Stimulated activated CD4-positive, alpha-beta T cell treated with anti-CD3 and anti-CD28 coated beads, TNF-alpha, amount 100 ng/mL, for 48 hours (primary cell): ENCODE measurements at regions not wholly inside any gene's neighbourhood (a gene's known extent, or its start where the extent isn't known, plus 50 kb on each side); places are given as distances from the start of the nearest gene placed in this dataset.
A peak's percentile ranks its signal among the peaks of the same experiment; 100 is the strongest.

Source experiments
- DNase-seq, 3 donors: peaks; one replicate each; pipeline ENCODE4 v3.0.0-alpha.2; 2020; ENCODE audit warnings: low read depth in 3 of 3

GRCh38 chr10:63708421-63708820 is 187.2 kb downstream of the REEP3 start:
- no peak for DNase-seq

DNA sequence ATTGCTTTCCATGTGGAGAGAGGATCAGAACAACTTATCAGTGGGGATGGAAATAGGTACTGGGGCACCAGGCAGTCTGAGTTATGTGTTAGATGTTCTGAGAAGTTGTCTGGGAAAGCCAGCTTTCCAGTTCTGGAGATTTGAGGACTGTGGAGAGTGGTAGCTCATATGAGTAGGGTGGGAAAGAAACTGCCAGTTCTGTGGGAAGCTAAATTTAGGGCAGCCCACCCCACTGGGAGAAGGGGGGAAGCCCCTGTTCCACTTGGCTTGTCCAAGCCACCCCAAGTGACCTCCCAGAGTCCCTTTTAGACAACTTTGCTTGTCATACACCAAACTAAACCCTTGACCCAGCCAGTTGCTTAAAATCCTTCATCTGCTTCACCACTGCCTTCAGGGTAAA is 189.5 kb downstream of the REEP3 start:
- no peak for DNase-seq

DNA sequence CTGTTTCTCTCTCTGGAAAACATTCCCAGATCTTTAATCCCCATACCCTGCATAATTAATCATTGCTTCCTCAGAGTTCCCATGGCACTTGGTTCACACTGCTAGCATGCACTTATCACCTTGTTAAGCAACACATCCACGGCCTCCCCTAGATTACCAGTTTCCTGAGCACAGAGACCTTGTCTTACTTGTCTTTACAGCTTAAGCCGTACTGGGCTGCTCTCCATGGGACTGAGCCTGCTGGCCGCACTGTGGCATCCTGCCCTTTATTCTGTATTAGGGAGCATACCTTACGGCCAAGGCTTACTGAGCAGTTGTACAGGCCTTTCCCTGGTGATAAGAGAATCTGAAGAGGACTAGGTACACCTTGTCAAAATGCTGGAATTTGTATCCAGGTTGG is 190.2 kb downstream of the REEP3 start:
- no peak for DNase-seq

GRCh38 chr10:63711867-63712716 is 190.9 kb downstream of the REEP3 start:
- DNase-seq: no peak

DNA sequence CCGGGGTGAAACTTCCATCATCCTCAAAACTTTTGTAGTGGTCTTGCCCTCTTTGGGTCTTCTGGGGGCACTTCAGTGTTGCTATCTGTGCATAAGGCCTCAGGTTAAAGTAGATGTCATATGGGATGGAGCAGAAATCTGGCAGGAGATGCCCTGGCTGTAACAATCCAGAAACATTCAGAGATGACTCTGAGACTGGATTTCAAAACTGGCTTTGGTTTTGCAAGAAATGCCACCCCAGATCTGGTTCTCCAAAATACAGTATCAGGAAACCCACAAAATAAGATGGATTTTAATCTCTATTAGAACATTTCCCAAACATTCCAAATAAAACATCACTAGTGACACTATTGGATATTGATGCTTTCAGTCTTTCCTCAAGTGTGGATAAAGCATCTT is 191.5 kb downstream of the REEP3 start:
- no peak for DNase-seq

GRCh38 chr10:63713191-63714144 is 192.3 kb downstream of the REEP3 start:
- DNase-seq: no peak

DNA sequence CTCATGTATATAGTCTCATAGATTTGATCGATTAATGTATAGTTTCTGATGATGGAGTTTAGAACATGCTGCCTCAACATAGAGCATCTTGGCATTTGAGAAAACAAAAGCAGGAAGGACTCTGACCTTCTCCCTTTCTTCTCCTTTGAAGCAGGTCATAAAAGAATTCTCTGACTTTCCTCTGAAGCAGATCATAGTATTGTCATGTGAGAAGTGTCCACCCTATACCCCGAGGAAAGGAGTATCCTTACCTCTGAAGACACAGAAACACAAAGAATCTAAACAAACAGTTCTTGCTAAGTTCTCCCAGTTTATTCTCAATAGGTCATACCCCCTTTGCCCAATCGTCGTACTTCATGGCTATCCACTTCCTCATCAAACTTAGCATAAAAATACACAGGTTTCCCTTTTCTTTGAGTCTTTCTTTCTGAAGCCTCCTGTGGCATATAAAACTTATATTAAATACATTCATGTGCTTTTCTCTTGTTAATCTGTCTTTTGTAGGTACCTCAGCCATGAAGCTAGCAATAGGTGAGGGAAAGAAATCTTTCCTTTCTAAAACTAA is 194.9 kb downstream of the REEP3 start:
- DNase-seq: no peak

DNA sequence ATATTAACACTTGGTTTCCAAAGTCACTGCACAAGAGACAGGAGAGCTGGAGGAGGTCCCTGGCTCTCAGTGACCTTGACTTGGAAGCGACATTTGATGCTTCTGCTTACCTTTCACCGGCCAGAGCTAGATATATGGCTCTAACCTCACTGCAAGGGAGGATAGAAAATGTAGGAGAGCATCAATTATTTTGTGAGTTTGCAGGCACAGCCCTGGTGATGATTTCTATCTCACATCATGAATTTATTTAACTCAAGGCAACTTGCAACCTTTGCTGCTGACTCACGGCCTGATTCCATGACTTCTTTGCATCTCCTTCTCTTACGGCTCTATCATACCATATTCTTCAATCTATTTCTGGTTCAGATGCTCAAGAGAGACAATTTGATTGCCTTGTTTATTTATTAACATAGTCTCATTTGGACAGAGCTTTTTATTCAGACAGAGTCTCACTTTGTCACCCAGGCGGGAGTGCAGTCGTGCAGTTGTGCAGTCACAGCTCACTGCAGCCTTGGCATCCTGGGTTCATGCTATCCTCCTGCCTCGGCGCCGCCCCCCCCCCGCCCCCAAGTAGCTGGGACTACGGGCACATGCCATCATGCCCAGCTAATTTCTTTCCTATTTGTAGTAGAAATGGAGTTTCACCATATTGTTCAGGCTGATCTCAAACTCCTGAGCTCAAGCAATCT is 196.0 kb downstream of the REEP3 start:
- DNase-seq: no peak

- no peak for DNase-seq
Measured at GRCh38 chr10:63718006-63718405, 196.8 kb downstream of the REEP3 start.

DNA sequence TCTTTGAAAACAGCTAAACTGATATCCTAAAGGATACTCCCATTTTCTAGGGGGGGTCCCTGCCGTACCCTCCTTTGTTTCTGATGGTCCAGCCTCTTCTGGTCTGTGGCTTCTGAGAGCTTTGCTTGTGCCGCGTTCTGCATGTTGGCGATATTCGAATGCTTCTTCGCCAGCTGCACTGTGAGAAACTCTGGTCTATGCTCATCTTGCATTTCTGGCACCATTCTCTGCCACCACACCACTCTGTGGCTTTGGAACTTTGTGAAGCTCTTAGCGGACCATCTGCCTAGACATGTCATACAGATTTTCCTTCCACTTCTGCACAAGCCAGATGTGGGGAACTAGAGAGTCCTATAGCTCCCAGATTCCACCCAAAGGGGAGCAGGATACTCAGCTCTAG is 197.2 kb downstream of the REEP3 start:
- DNase-seq: no peak

DNA sequence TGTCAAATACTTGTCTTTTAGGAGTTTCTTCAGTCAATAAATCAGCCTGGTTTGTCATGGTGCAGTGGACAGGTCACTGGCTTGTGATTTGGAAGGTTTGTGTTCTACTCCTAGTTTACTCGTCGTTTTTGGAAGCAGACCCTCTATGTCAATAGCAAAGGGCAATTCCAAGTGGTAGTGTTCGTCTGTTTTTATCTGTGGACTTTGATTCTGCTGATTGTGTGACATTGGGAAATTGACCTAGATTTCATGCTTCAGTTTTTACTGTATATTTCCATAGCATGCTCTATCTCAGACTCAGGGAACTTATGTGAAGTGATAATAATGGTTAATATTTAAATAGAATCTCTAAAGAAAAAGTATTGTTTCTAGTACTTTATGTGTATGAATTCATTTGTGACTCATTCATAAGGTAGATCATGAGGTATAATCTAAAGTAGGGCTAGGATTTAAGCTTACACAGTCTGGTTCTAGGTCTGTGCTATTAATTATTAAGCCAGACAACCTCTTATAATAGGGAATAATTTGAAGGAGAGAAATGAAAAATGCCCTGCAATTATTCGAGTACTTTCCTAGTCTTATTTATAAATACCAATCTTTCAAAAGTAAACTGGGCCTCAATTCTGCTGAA is 198.1 kb downstream of the REEP3 start:
- DNase-seq: no peak

- peak in 2 of 3 donors; percentile 11 to 26 for DNase-seq
Measured at GRCh38 chr10:63720072-63720537, 198.9 kb downstream of the REEP3 start.

DNA sequence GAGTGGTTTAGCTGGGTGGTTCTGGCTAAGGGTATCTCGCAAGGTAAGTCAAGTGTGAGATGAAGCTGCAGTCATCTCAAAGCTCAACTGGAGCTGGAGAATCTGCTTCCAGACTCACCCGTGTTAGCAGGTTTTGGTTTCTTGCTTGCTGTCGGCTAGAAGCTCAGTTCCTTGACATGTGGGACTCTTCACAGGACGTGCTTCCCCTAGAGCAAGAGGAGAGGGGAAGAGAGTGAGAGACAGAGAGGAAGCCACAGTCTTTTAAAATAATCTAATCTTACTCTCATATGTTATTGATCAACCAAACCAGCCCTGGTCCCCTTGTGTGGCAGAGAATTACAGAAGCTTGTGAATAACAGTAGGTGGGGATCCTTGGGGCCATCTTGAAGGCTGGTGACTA is 199.5 kb downstream of the REEP3 start:
- DNase-seq: no peak

DNA sequence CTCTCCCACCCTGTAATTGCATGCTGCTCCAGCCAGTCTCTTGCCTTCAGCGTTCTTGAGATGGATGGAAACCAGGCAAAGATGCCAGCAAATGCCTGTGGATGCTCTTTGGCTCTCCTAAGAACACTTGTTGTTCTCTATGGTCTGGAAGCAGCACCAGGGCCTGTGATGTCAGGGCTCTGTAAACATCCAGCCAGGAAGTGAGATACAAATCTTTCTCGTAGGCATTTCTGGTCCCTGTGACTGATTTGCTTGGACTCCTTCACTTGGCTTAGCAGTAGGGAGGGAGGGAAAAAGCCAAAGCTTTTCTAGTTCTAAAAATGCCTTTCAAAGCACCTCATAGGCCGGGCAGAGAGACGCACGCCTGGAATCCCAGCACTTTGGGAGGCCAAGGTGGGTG is 201.3 kb downstream of the REEP3 start:
- DNase-seq: no peak

GRCh38 chr10:63723320-63723719 is 202.1 kb downstream of the REEP3 start:
- no peak for DNase-seq

DNA sequence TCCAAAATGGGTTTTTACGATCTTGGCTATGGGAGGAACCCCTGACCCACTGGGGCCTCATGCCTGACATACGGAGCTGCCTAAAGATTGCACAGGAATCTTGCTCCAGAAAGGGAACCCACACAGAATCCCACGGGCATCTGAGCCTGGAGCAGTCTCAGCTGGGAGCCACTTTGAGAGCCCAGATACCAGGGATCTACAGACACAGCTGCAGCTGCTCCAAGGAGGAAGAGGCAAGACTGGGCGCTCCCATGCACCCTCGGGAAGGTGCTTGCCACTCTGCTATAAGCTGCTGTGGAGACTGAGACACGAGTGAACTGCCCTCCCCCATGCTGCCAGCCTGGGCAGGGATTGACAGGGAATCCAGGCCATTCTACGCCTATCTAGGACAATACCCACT is 202.5 kb downstream of the REEP3 start:
- DNase-seq: no peak

GRCh38 chr10:63724922-63725321 is 203.7 kb downstream of the REEP3 start:
- no peak for DNase-seq

DNA sequence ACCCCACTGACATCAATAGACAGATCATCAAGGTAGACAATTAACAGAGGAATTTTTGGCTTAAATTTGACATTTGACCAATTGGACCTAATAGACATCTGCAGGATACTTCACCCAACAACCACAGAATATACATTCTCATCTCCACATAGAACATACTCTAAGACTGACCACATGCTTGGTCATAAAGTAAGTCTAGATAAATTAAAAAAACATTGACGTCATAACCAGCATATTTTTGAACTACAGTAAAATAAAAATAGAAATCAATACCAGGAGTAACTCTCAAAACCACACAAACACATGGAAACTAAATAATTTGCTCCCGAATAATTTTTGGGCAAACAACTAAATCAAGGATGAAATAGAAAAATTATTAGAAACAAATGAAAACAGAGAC is 205.7 kb downstream of the REEP3 start:
- DNase-seq: no peak

- DNase-seq: no peak
Measured at GRCh38 chr10:63727636-63728035, 206.4 kb downstream of the REEP3 start.

GRCh38 chr10:63735305-63735704 is 214.1 kb downstream of the REEP3 start:
- no peak for DNase-seq

DNA sequence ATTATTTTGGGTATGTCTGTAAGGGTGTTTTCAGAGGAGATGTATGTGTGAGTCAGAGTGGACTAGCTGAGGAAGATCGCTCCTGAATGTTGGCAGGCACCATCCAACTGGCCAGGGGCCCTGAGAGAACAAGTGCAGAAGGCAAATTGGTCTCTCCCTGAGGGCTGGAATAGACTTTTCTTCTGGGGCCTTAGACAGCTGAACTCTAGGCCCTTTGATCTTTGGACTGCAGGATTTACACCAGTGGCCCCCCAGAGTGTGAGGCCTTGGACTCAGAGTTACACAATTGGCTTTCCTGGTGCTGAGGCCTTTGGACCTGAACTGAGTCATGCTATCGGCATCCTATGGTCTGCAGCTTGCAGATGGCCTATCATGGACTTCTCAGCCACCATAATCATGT is 217.2 kb downstream of the REEP3 start:
- DNase-seq: no peak
